ENCODE measurements at regions not wholly inside any gene's neighbourhood (a gene's known extent, or its start where the extent isn't known, plus 50 kb on each side); places are given as distances from the start of the nearest gene placed in this dataset.

DNA sequence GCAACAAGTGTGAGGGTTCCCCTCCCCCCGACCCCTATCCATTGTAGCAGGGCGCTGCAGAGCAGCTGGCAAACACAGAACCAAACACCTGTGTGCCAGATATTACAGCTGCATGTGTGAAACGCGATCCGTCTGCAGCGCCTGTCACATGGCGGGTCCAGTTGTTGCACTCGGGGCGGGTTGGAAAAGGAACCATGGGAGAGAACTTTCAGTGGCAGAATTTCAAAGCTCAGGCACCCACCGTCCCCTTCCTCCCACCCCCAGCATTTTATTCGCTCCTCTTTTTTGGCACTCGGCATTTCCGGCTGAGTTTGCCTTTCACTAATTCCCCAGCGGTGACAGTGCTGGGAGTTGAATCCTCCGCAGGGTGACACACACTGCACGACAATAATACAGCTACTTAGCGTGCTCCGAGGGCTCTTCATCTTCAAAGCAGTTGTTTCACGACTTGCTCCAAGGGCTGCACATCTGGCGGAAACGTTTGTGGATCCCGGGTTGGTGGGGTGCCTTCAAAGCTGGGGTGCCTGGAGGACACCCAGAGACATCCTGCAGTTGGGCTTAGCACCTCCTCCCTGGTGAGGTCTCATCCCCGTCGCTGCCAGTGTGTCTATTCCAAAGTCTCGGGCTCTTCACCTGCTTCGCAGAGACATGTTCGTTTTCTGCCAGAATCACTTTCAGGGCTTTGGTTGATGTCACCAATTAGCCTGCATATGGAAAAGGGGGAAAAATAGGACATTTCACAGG lies 180.7 kb downstream of the ZBTB18 start:
- DNase-seq (ENCODE audit: low spot score) = peak; percentile 25
- TF ChIP-seq, protein P1, sequence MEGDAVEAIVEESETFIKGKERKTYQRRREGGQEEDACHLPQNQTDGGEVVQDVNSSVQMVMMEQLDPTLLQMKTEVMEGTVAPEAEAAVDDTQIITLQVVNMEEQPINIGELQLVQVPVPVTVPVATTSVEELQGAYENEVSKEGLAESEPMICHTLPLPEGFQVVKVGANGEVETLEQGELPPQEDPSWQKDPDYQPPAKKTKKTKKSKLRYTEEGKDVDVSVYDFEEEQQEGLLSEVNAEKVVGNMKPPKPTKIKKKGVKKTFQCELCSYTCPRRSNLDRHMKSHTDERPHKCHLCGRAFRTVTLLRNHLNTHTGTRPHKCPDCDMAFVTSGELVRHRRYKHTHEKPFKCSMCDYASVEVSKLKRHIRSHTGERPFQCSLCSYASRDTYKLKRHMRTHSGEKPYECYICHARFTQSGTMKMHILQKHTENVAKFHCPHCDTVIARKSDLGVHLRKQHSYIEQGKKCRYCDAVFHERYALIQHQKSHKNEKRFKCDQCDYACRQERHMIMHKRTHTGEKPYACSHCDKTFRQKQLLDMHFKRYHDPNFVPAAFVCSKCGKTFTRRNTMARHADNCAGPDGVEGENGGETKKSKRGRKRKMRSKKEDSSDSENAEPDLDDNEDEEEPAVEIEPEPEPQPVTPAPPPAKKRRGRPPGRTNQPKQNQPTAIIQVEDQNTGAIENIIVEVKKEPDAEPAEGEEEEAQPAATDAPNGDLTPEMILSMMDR (IDR thresholded peaks at IDR 0.05) = no peak
- TF ChIP-seq POLR2A (IDR thresholded peaks at IDR 0.05) = no peak
- TF ChIP-seq POLR2AphosphoS5 (IDR thresholded peaks at IDR 0.05) = no peak
- Histone ChIP-seq H3K4me1 (replicated peaks) (no peaks in the 10 kb centered on the region), H3K4me3 (peak overlapping the region in 1 of 2 donors; percentile 10), H3K36me3 (no peaks in the 10 kb centered on the region), H3K27ac (no peak overlapping the region), H3K27me3 (replicated peaks; ENCODE audit: insufficient read depth) (no peaks in the 10 kb centered on the region), H3K9me3 (no peaks in the 10 kb centered on the region)
- 13% methylated on average over 25 of the region's 27 CpGs for WGBS
- intact Hi-C loops (cut with DNase I) = no loop called here

DNA sequence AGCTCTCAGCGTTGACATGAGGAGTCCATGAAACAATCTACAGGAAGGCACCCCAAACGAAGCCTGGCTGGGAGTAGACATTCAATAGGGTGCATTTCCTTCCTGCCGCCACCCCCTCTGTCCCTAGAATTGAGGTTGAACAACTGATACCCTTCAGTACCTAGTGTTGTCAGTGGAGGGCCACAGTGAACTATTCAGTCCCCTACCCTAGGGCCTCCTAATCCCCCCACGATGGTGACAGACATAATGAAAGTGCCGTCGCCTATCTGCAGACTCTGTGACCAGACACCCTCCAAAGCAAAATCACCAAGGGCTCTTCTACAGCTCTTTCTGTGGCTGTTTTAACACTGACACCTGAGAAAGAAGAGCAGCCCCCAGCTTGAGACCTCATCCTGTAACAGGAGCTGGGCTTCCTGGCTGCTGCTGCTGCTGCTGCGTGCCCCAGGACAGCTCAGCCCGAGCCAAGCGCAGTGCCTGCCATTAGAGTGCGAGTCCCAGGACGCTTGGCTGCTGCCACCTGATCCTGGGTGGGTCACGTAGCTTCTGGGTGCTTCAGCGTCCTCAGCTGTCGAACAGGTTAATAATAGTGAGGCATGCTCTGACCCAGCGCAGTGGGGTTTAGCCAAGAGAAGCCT lies 183.0 kb downstream of the ZBTB18 start:
- TF ChIP-seq, protein P1 (IDR thresholded peaks at IDR 0.05) = no peak
- TF ChIP-seq POLR2A (IDR thresholded peaks at IDR 0.05) (no peak), POLR2AphosphoS5 (IDR thresholded peaks at IDR 0.05) (no peak)
- no peak overlapping the region for H3K4me3 ChIP-seq
- H3K36me3 ChIP-seq = no peaks in the 10 kb centered on the region
- intact Hi-C loops (cut with DNase I) = no loop called here
- WGBS = 70% methylated on average over 15 of the region's 15 CpGs
- DNase-seq (ENCODE audit: low spot score) = no peak
- H3K9me3 ChIP-seq = no peaks in the 10 kb centered on the region
- H3K4me1 ChIP-seq (replicated peaks) = no peaks in the 10 kb centered on the region
- no peak overlapping the region for H3K27ac ChIP-seq
- H3K27me3 ChIP-seq (replicated peaks; ENCODE audit: insufficient read depth) = no peaks in the 10 kb centered on the region

DNA sequence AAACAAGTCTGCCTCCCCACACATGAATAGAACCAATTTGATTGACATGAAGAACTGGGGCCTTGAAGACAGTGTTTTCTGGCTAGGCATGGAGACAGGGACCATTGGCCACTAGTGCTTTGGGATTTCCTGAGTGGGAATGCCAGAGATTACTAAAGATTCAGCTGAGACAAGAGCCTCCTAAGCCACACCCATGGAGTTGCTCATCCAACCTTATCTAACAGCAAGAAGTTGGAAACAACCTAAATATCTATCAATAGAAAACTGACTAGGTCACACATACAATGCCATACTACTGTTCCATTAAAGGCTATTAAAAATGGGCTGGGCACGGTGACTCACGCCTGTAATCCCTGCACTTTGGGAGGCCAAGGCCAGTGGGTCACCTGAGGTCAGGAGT lies 184.1 kb downstream of the ZBTB18 start:
- Histone ChIP-seq H3K27ac (no peak overlapping the region), H3K4me3 (no peak overlapping the region), H3K9me3 (no peaks in the 10 kb centered on the region), H3K27me3 (replicated peaks; ENCODE audit: insufficient read depth) (no peaks in the 10 kb centered on the region), H3K4me1 (replicated peaks) (no peaks in the 10 kb centered on the region), H3K36me3 (no peaks in the 10 kb centered on the region)
- 93% methylated on average over 2 of the region's 2 CpGs for WGBS
- TF ChIP-seq, protein P1 (IDR thresholded peaks at IDR 0.05) = no peak
- TF ChIP-seq POLR2A (IDR thresholded peaks at IDR 0.05) (no peak), POLR2AphosphoS5 (IDR thresholded peaks at IDR 0.05) (no peak)
- intact Hi-C loops (cut with DNase I) = no loop called here
- no peak for DNase-seq (ENCODE audit: low spot score)

DNA sequence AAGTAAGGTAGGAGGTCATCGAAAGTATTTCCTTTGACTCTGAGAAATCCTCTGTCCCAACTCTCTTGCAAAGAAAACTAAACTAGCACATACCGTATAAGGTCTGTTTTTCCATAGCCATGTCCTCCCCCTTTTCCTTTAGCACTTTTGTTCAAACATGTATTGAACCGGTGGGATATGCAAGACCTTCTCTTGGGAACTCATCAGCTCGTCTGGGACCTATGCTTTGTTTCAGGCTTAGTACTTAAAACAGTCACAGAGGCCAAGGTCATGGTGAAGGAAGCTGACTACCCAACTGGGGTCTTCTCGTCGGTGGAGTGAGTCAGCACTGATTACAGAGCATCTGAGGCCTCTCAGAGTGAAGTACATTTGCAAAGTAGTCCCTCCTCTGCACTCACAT lies 185.0 kb downstream of the ZBTB18 start:
- TF ChIP-seq, protein P1 (IDR thresholded peaks at IDR 0.05) = no peak
- TF ChIP-seq POLR2A (IDR thresholded peaks at IDR 0.05) = no peak
- no peak for DNase-seq (ENCODE audit: low spot score)
- intact Hi-C loops (cut with DNase I) = no loop called here
- Histone ChIP-seq H3K4me1 (replicated peaks) (no peaks in the 10 kb centered on the region), H3K36me3 (no peaks in the 10 kb centered on the region), H3K27me3 (replicated peaks; ENCODE audit: insufficient read depth) (no peaks in the 10 kb centered on the region), H3K9me3 (no peaks in the 10 kb centered on the region), H3K27ac (no peak overlapping the region), H3K4me3 (no peak overlapping the region)
- WGBS = 80% methylated on average over 6 of the region's 6 CpGs

DNA sequence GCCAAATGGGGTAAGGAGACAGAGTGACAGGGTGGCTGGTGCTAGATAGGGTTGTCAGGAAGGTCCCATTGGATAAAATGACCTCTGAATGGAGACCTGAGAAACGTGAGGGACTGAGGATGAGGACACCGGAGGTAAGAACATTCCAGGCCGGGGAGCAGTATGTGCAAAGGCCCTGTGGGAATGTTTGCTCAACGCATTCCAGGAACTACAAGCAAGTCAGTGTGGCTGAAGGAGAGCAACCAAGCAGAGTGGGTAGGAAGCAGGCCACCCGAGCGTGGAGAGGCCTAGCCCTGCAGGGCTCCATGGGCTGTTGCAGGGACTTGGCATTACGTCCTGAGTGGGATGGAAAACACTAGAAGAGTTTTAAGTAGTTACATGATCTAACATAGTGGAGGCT lies 185.6 kb downstream of the ZBTB18 start:
- Histone ChIP-seq H3K27ac (no peak overlapping the region), H3K27me3 (replicated peaks; ENCODE audit: insufficient read depth) (no peaks in the 10 kb centered on the region), H3K4me3 (no peak overlapping the region), H3K36me3 (no peaks in the 10 kb centered on the region), H3K4me1 (replicated peaks) (no peaks in the 10 kb centered on the region), H3K9me3 (no peaks in the 10 kb centered on the region)
- TF ChIP-seq POLR2A (IDR thresholded peaks at IDR 0.05) (no peak), POLR2AphosphoS5 (IDR thresholded peaks at IDR 0.05) (no peak)
- intact Hi-C loops (cut with DNase I) = no loop called here
- no peak for DNase-seq (ENCODE audit: low spot score)
- WGBS = 83% methylated on average over 7 of the region's 7 CpGs

All from prostate gland (tissue), 2 donors.